OCI-LY7 (cell line): ENCODE measurements at regions not wholly inside any gene's neighbourhood (a gene's known extent, or its start where the extent isn't known, plus 50 kb on each side); places are given as distances from the start of the nearest gene placed in this dataset.

Experiments
- CTCF ChIP-seq: fragments of 200-600 bp; sonication (generic); conservative IDR thresholded peaks from 2 replicates; pipeline ENCODE4 v1.5.1; 2014; ENCODE audit warnings: mild to moderate bottlenecking, antibody characterized with exemption, low read length, moderate library complexity, mixed read lengths
- EZH2phosphoT487 ChIP-seq: fragments of 200-600 bp; sonication (generic); IDR thresholded peaks from 2 replicates; pipeline ENCODE4 v1.6.1; 2018; ENCODE audit warnings: low read depth, borderline replicate concordance, mild to moderate bottlenecking, mixed run types, antibody characterized with exemption, low read length, moderate library complexity, mixed read lengths

GRCh38 chr14:86052868-86053267 lies 522.9 kb downstream of the FLRT2 start:
- TF ChIP-seq CTCF (no peak), EZH2phosphoT487 (no peak)
